ENCODE measurements at regions not wholly inside any gene's neighbourhood (a gene's known extent, or its start where the extent isn't known, plus 50 kb on each side); places are given as distances from the start of the nearest gene placed in this dataset.
"Not testable (repeated sequence)": the region's sequence is repeated elsewhere in the genome, so short reads cannot be mapped to it uniquely, and the experiment has no call there.

DNA sequence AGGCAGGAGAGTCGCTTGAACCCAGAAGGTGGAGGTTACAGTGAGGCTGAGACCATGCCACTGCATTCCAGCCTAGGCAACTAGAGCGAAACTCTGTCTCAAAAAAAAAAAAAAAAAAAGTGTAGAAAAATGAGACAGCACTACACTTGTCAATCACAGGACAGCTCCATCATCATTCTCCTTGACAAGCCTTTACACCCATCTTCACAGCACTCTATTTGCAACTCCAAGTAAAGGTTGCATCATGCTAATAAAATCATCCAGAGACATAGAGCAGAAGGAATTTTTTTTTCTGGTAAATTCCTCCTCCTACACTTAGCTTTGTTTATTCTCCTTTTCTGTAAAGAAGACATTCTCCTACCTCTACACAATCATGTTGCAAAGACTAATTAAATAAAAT lies 791.0 kb upstream of the HS3ST5 start:
- no peak for DNase-seq
- Histone ChIP-seq H3K27me3 (ENCODE audit: control insufficient read depth, insufficient read depth, low read length) (no peaks in the 10 kb centered on the region), H3K36me3 (replicated peaks; ENCODE audit: control insufficient read depth, insufficient read depth, low read length) (no peaks in the 10 kb centered on the region), H3K4me3 (ENCODE audit: insufficient read depth, low read depth, low read length) (no peak overlapping the region)

DNA sequence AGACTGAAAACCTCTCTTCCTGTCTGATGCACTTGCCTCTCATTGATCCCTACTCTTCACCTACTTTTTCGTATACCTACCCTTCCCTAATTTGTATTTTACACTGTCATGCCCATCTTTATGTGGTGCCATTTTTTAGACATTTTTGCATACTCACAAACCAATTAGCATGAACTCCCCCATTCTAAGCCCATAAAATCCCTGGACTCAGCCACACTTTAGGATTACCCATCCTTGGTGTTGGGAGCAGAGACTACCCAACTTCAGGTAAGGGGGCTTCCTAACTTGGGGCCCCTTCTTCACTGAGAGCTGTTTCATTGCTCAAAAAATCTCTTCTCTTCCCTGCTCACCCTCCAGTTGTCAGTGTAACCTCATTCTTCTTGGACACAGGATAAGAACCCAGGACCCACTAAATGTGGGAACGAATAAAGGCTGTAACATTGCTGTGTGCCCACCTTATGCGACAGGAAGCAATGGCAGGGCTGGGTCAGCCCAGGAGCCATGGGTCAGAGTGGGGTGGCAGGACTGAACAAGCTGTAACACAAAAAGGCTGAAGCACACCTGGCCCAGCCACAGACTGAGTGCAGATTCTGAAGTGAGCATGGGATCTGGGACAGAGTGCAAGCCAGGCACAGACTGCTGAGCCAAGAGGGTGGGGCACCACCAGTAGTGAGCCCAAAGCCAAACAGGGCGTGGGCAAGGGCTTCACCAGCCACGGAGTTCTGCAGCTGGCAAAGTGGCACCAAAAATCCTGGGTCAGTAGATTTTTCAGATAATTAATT lies 789.1 kb upstream of the HS3ST5 start:
- H3K36me3 ChIP-seq (replicated peaks; ENCODE audit: control insufficient read depth, insufficient read depth, low read length), result no peaks in the 10 kb centered on the region
- DNase-seq, result no peak
- H3K27me3 ChIP-seq (ENCODE audit: control insufficient read depth, insufficient read depth, low read length), result no peaks in the 10 kb centered on the region
- no peak overlapping the region for H3K4me3 ChIP-seq (ENCODE audit: insufficient read depth, low read depth, low read length)

DNA sequence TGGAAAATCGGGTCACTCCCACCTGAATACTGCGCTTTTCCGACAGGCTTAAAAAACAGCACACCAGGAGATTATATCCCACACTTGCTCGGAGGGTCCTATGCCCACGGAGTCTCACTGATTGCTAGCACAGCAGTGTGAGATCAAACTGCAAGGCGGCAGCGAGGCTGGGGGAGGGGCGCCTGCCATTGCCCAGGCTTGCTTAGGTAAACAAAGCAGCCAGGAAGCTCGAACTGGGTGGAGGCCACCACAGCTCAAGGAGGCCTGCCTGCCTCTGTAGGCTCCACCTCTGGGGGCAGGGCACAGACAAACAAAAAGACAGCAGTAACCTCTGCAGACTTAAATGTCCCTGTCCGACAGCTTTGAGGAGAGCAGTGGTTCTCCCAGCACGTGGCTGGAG lies 778.7 kb upstream of the HS3ST5 start:
- H3K4me3 ChIP-seq (ENCODE audit: insufficient read depth, low read depth, low read length); DNase-seq; H3K27me3 ChIP-seq (ENCODE audit: control insufficient read depth, insufficient read depth, low read length); H3K36me3 ChIP-seq (replicated peaks; ENCODE audit: control insufficient read depth, insufficient read depth, low read length): not testable (repeated sequence)

DNA sequence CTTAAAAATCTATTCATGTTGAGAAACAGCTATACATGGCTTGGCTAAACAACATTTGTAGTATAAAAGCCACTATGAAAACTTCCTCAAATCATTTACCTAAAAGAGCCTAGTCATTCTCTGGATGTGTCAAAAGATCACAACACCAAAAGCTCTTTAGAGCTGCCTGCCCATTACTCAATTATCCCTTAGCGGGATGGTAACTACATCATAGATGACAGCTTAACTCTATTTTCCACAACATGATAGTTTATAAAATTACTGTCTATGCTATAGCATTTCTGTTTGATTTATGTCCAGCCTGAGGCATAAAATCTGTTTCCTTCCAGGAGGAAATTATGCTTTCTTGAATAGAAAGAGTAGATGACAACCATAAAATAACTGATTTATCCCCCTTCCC lies 777.6 kb upstream of the HS3ST5 start:
- Histone ChIP-seq H3K36me3 (replicated peaks; ENCODE audit: control insufficient read depth, insufficient read depth, low read length) (no peaks in the 10 kb centered on the region), H3K27me3 (ENCODE audit: control insufficient read depth, insufficient read depth, low read length) (no peaks in the 10 kb centered on the region), H3K4me3 (ENCODE audit: insufficient read depth, low read depth, low read length) (no peak overlapping the region)
- DNase-seq, result no peak

- no peak for DNase-seq
- no peaks in the 10 kb centered on the region for H3K27me3 ChIP-seq (ENCODE audit: control insufficient read depth, insufficient read depth, low read length)
- no peaks in the 10 kb centered on the region for H3K36me3 ChIP-seq (replicated peaks; ENCODE audit: control insufficient read depth, insufficient read depth, low read length)
- no peak overlapping the region for H3K4me3 ChIP-seq (ENCODE audit: insufficient read depth, low read depth, low read length)
These were observed 748.6 kb upstream of the HS3ST5 start for GRCh38 chr6:115091461-115091860.

- H3K4me3 ChIP-seq (ENCODE audit: insufficient read depth, low read depth, low read length), result no peak overlapping the region
- no peak for DNase-seq
- no peaks in the 10 kb centered on the region for H3K36me3 ChIP-seq (replicated peaks; ENCODE audit: control insufficient read depth, insufficient read depth, low read length)
These were observed 735.7 kb upstream of the HS3ST5 start for GRCh38 chr6:115078555-115078954.

DNA sequence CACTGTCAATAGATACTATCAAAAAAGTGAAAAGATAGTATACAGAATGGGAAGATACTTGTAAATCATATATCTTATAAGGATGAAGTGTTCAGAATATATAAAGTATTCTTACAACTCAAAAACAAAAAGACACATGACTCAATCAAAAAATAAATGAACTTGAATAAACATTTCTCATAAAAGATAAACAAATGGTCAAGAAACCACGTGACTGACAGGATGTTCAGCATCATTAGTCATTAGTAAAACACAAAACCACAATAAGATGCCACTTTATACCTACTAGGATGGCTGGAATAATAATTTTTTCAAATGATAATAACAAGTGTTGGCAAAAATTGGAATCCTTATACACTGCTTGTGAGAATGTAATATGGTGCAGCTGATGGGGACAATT lies 729.1 kb upstream of the HS3ST5 start:
- no peak overlapping the region for H3K4me3 ChIP-seq (ENCODE audit: insufficient read depth, low read depth, low read length)
- no peaks in the 10 kb centered on the region for H3K27me3 ChIP-seq (ENCODE audit: control insufficient read depth, insufficient read depth, low read length)
- no peak for DNase-seq
- H3K36me3 ChIP-seq (replicated peaks; ENCODE audit: control insufficient read depth, insufficient read depth, low read length), result no peaks in the 10 kb centered on the region

More at GRCh38 chr6:115078555-115078954, 735.7 kb upstream of the HS3ST5 start:
- no peaks in the 10 kb centered on the region for H3K27me3 ChIP-seq (ENCODE audit: control insufficient read depth, insufficient read depth, low read length)

GRCh38 chr6:115067690-115068447 lies 725.0 kb upstream of the HS3ST5 start:
- no peak for DNase-seq
- no peaks in the 10 kb centered on the region; the same call in 1 of the 2 replicates for H3K27me3 ChIP-seq (ENCODE audit: control insufficient read depth, insufficient read depth, low read length)
- H3K4me3 ChIP-seq (ENCODE audit: insufficient read depth, low read depth, low read length), result no peak overlapping the region

GRCh38 chr6:115064680-115065079 lies 721.9 kb upstream of the HS3ST5 start:
- no peak for DNase-seq
- H3K27me3 ChIP-seq (ENCODE audit: control insufficient read depth, insufficient read depth, low read length), result no peaks in the 10 kb centered on the region; the same call in 1 of the 2 replicates
- no peaks in the 10 kb centered on the region for H3K36me3 ChIP-seq (replicated peaks; ENCODE audit: control insufficient read depth, insufficient read depth, low read length)
- H3K4me3 ChIP-seq (ENCODE audit: insufficient read depth, low read depth, low read length), result no peak overlapping the region

More at GRCh38 chr6:115067690-115068447, 725.0 kb upstream of the HS3ST5 start:
- no peaks in the 10 kb centered on the region for H3K36me3 ChIP-seq (replicated peaks; ENCODE audit: control insufficient read depth, insufficient read depth, low read length)

DNA sequence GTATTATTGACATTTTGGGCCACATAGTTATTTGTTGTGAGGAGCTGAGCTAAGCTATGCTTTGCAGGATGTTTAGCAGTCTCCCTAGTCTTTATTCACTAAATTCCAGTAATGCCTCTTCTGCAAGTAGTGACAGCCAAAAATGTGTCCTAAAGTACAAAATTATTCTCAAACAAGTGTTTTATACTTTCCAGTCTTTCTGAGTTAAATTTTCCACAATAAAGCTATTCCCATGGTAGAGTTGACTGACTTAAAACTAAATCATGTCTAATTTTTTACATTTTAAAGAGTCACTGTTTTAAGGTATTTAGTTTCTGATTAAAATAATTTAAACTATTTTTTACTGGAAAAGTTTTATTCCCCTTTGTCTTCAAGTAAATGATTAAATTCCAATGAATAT lies 717.8 kb upstream of the HS3ST5 start:
- DNase-seq, result no peak
- Histone ChIP-seq H3K4me3 (ENCODE audit: insufficient read depth, low read depth, low read length) (no peak overlapping the region), H3K36me3 (replicated peaks; ENCODE audit: control insufficient read depth, insufficient read depth, low read length) (no peaks in the 10 kb centered on the region), H3K27me3 (ENCODE audit: control insufficient read depth, insufficient read depth, low read length) (no peaks in the 10 kb centered on the region; the same call in 1 of the 2 replicates)

DNA sequence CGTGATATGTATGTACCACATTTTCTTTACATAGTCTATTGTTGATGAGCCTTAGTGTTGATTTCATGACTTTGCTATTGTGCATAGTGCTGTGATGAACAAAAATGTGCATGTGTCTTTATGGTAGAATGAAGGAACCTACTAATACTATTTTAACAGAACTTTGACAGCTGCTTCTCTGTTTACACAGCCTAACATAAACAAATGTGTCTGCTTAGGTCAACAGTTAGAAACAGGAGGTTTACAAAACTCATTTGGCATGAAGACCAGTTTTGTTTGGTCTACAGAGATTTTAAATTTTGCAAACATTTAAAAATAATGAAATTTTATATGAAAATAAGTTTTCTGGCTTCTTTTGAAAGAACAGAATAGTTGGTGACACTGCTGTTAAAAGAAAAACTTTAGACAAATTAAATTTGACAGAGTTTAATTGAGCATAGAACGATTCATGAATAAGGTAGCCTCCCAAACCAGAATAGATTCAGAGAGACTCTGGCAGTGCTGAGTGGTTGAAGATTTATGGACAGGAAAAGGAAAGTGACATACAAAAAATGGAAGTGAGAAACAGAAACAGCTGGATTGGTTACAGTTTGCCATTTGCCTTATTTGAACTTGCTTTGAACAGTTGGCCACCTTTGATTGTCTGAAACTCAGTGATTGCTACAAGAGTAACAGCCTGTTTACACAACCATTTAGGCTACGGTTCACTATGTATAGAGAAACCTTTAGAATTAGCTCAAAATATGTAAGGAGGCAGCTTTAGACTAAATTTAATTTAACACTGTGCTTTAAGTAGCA lies 715.8 kb upstream of the HS3ST5 start:
- Histone ChIP-seq H3K27me3 (ENCODE audit: control insufficient read depth, insufficient read depth, low read length) (peaks cover 2% of the 10 kb centered on the region; the same call in 1 of the 2 replicates), H3K36me3 (replicated peaks; ENCODE audit: control insufficient read depth, insufficient read depth, low read length) (no peaks in the 10 kb centered on the region), H3K4me3 (ENCODE audit: insufficient read depth, low read depth, low read length) (no peak overlapping the region)
- DNase-seq, result no peak

GRCh38 chr6:115055579-115055978 lies 712.8 kb upstream of the HS3ST5 start:
- no peak for DNase-seq
- no peak overlapping the region for H3K4me3 ChIP-seq (ENCODE audit: insufficient read depth, low read depth, low read length)
- H3K27me3 ChIP-seq (ENCODE audit: control insufficient read depth, insufficient read depth, low read length), result peaks cover 4% of the 10 kb centered on the region; the same call in 1 of the 2 replicates
- no peaks in the 10 kb centered on the region for H3K36me3 ChIP-seq (replicated peaks; ENCODE audit: control insufficient read depth, insufficient read depth, low read length)

- not testable (repeated sequence) for H3K27me3 ChIP-seq (ENCODE audit: control insufficient read depth, insufficient read depth, low read length); H3K36me3 ChIP-seq (replicated peaks; ENCODE audit: control insufficient read depth, insufficient read depth, low read length); H3K4me3 ChIP-seq (ENCODE audit: insufficient read depth, low read depth, low read length)
- peak; percentile 9 for DNase-seq
These were observed 711.4 kb upstream of the HS3ST5 start for GRCh38 chr6:115054242-115054641.

DNA sequence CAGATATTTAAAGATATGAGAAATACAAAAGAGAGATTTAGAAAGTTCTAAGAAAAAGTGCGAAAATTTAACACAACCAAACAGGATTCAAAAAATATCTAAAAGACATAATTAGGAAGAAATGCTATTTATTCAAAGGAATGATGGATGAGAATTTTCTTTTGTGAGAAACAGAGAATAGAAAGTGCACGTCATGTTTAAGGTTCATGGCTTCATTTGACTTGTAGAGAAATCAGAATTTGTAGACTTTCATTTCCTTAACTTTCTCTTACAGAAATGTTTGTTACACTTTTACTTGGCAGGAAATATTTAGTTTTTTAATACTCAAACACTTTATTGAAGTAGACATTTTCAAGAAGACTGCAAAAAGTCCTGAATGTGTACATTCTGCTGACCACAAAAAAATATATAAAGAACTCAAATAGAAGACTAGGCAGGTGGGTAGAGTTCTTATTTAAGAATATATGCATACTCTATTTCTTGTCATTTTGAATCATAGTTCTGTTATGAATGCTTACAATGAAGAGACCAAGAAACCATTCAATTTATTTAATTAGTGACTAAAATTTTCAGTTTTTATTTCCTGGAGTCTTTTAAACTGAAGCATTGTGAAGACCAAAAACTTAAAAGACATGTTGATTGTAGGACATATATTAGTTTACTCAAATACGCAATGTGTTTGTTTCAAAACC lies 710.5 kb upstream of the HS3ST5 start:
- DNase-seq, result no peak
- Histone ChIP-seq H3K4me3 (ENCODE audit: insufficient read depth, low read depth, low read length) (no peak overlapping the region), H3K36me3 (replicated peaks; ENCODE audit: control insufficient read depth, insufficient read depth, low read length) (no peaks in the 10 kb centered on the region), H3K27me3 (ENCODE audit: control insufficient read depth, insufficient read depth, low read length) (peaks cover 4% of the 10 kb centered on the region; the same call in 1 of the 2 replicates)
